ENCODE measurements at regions not wholly inside any gene's neighbourhood (a gene's known extent, or its start where the extent isn't known, plus 50 kb on each side); places are given as distances from the start of the nearest gene placed in this dataset.
"Not testable (repeated sequence)": the region's sequence is repeated elsewhere in the genome, so short reads cannot be mapped to it uniquely, and the experiment has no call there.

DNA sequence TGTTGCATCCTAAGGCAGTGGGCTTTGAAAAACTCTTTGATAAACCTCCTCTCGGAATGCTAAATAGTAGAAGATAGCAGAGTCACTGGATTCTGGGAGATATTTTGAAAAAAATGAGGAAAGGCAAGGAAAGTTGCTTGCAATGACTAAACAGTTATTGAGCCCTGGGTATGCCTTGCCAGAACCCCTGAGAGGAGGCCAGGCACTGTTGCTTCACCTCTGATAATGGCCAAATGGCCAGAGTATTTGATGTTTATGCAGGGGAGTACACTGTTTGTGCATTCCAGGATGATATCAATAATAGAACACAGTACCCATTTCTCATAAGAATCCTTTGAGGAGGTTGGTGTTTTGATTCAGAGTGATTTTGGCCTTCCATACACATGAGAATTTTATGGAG, 935.1 kb upstream of the WWC1 start:
- no peak for DNase-seq

DNA sequence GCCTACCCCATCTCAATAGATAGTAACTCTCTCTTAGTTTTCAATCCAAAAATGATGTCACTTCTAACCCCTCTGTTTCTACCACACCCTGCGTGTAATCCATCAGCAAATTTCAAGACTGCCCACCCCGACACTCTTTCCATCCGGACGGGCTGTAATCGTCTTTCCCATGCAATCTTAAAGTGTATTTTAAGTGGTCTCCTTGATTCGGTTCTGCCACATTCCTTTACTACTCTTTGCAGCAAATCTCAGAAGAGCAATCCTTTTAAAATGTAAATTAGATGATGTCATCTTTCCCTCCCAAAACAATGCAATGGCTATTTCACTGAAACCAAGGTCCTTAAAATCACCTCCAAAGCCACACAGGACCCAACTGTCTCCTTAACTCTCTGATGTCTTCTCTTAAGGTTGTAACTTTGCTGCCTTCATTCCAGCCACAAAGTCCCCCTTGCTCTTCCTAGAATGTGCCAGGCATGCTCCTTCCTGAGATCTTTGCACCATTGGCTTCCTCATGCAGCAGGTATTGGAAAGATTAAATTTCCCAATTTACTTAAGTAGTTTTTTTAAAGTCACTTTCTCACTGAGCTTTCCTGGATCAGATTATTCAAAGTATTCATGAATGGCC, 932.5 kb upstream of the WWC1 start:
- peak; percentile 68 for DNase-seq

DNA sequence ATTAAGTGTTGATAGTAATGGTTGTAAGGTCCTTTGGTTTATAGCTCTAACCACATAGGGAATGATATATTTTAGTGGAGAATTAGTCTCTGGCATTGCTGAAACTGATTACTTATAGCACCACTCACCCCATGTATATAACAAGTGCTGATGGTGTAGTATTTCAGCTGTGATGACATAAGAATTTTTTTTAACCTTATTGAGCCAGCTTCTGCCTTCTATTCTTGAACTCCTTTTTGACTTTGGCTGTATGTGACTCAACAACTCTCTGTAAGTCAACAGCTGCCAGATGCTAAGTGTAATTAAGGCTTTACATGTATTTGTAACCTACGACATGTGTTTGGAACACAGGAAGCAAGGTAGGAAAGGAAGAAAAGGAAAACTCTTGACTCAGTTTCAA, 929.6 kb upstream of the WWC1 start:
- DNase-seq, result no peak

DNA sequence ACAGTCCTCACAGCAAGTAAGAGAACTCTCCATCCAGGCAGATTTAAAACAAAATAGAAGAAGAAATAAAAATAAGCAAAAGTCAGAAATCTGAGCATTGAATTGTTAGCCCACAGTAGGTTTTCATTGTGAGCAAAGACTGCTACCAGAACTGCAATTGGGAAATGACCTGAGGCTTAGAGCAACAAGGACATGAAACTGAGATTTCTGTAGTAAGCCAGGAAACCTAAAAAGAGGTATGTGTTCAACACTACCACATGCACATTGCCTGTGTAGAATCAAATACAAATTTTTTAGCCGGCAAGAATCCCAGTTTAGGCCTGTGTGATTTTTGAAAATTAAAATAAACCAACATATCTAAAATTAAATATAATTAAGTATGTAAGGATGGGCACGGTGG, 928.4 kb upstream of the WWC1 start:
- DNase-seq, result no peak

DNA sequence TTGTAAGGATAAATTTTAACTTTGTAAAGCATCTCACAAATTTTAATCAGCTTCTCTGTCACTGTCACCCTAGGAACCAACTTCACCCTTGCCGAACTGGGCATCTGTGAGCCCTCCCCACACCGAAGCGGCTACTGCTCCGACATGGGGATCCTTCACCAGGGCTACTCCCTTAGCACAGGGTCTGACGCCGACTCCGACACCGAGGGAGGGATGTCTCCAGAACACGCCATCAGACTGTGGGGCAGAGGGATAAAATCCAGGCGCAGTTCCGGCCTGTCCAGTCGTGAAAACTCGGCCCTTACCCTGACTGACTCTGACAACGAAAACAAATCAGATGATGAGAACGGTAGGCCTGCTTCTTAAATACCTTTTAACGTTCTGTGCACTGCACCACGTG, 916.3 kb upstream of the WWC1 start:
- DNase-seq, result no peak

DNA sequence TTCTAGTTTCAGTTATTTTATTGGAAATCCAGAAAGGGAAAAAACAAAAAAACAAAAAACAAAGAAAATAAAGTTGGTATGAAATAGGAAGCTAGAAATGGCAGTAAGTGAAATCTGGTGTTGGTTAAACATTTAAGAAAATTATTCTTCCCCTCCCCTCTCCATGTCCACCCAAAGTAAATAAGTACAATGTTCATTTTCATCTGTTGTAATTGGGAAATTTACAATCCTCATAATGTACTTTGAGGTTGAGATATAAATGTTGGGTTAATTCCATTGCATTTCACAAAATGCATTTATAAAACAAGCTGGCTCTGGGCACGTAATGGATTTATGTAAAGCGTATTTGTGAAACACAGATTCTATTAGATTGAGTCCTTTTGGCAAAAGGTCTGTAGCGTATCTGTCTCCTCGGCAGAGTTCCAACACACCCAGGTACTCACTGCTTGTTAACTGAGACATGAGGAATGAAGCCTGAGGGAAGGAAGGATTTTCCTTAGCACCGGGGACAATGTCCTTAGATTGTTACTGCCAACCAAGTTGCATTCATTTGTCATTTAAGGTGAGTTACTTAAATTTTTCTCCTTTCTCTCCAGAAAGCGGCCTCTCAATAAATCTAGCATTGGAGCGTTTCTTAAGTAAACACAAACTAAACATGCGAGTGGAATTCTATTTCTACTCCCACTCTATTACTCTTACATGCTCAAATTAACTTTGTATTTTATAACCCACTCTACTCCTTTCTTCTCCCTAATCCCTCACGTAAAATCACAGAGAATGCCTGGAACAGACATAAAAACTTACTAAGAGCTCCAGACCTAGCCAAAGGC, 912.3 kb upstream of the WWC1 start:
- DNase-seq, result peak; percentile 69

DNA sequence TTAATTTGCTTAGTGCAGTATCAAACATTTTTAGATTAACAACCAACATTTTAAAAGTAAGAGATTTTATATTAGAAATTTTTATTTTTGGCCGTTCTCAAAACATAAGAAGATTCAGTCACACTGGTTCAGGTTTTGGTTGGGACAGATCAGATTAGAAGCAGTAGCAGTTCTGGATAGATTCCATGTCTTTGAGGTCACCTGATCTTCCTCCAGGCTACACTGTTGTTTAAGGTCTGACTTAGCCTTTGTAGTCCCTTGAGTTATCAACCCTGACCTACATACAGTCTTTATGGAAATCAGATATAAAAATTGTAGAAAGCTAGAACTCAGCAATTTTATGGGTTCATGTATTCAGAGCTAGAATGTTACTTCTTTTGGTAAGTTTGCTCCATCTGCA, 910.0 kb upstream of the WWC1 start:
- DNase-seq, result no peak

DNA sequence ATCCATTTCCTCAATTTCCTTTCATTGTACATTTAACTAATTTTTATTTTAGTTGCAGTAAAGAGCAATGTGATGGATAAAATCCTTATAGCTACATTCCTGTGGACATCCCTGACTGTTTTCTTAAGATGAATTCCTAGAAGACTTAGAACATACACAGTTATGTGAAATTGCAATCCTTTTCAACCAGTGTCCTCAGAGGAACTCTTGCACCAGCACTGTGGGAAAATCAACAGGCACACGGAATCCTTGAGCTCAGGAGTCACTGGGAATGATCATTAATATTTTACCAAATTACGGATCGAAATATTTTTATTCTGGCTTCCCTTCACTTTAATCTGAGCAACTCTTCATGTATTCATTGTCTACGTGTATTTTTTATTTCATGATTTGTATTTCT, 901.9 kb upstream of the WWC1 start:
- no peak for DNase-seq

DNA sequence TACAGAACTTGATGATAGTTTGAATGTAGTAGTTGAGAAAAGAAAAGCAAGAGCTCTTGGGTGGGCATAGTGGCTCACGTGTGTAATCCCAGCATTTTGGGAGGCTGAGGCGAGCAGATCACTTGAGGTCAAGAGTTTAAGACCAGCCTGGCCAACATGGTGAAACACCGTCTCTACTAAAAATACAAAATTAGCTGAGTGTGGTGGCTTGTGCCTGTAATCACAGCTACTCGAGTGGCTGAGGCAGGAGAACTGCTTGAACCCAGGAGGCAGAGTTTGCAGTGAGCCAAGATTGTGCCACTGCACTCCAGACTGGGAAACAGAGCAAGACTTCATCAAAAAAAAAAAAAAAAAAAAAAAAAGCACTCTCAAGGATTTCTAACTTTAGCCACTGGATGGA, 900.2 kb upstream of the WWC1 start:
- DNase-seq, result not testable (repeated sequence)

DNA sequence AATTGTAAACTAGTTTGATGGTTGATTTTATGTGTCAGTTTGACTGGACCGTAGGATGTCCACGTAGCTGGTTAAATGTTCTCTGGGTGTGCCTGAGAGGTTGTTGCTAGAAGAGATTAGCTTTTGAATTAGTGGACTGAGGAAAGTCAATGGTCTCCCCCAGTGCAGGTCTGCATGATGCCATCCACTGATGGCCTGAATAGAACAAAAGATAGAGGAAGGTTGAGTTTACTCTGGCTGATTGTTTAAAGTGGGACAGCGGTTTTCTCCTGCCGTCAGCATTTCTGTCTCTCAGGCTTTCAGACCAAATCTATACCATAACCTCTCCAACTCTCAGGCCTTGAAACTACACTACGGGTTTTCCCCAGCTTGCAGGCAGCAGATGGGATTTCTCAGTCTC, 899.2 kb upstream of the WWC1 start:
- no peak for DNase-seq

DNA sequence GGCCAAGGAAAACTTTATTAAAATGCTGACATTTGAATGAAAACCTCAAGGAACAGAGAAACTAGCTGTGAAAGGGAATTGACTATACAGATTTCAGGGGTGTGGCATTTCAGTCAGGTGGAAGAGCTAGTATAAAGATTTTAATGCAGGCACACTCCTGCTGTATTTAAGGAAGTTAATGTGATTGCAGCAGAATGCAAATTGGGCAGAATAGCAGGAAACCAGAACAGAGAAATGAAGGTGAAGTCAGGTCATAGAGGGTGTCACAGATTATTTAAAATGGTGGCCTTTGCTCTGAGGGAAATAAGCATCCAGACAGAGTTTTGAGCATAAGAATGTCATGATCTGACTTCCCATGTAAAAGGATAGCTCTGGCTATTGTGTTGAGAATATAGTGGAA, 898.1 kb upstream of the WWC1 start:
- DNase-seq, result no peak

DNA sequence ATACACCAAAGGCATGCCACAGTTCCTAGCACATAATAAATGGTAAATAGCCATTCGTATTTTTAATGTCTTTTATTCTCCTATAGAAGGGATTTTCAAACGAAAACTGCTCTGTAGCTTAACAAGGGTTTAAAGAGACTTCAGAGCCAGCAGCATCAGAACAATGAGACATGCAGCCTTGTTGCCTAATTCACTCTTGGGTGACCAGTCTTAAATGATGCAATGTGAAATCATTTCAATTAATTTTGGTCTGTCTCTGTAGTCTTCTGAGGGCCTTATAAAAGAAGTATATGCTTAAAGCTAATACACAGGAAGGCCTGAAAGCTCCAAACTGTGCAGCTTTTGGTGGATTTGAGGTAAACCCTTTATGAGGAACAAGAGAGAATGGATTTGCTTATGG, 888.8 kb upstream of the WWC1 start:
- no peak for DNase-seq

DNA sequence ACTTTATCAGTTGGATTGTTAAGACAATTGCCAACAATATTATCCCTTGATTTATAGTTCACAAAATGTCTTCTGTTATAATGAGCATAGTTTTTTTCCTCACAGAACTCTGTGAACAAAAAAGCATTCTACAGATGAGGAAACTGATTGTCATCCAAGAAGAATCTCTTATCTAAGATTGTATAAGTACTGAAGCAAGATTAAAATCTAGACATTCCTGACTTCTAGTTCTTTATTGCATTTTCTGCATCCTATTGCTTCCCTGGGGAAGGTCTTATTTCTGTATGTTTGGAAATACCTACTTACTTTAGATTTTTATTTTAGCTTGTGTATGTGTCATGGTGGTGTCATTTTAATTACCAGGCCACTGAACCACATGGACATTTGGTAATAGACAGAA, 884.9 kb upstream of the WWC1 start:
- no peak for DNase-seq

DNA sequence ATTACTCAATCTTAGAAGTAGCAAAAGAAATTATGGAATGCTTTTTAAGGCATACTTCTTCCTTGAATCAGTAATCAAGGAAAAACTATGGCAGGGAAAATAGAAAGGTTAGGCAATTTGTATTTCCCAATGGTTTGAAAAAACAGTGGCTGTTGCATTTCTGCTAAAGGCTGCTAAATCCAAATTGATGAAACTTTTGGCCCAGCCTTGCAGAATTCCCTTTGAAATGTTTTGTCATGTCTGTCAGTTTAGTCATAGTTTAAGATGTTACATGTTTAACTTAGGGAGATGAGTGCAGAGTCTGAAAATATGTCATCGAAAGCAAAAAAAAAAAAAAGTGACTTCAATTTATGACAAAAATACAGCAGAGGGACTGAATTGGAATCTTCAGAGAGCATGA, 878.9 kb upstream of the WWC1 start:
- no peak for DNase-seq

DNA sequence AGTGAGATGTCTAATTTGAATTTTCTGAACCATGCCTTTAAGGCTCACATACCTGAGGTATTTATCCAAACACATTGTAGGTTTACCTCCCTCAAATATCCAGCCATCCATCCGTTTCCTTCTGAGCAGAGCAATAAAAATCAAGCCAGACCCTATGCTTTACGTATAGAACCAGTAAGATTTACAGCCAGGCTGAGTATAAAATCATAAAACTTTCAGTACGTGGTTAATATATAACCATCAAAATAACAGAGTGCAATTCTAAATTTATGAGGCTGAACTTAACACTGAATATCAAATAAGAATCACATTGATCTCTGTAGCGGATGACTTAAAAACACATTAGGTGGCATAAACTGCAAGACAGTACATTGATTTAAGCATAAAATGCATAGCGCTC, 877.9 kb upstream of the WWC1 start:
- no peak for DNase-seq

DNA sequence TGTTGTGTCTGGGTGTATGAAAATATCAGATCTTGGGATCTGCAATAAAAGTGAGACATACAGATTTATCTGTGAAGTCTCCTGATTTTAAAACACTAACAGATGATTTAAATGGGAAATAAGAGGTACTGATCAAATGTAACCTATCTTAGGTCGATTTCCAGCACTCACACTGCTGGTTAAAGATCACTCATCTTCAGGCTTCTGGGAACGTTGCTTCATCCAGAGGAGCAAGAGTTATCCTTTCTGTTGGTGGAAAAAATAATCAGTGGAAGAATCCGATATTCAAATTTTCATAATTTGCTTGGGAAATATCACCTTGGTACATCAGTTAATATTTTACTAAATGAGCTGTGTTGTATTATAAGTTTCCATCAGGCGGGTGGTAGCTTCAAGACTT, 876.8 kb upstream of the WWC1 start:
- no peak for DNase-seq

DNA sequence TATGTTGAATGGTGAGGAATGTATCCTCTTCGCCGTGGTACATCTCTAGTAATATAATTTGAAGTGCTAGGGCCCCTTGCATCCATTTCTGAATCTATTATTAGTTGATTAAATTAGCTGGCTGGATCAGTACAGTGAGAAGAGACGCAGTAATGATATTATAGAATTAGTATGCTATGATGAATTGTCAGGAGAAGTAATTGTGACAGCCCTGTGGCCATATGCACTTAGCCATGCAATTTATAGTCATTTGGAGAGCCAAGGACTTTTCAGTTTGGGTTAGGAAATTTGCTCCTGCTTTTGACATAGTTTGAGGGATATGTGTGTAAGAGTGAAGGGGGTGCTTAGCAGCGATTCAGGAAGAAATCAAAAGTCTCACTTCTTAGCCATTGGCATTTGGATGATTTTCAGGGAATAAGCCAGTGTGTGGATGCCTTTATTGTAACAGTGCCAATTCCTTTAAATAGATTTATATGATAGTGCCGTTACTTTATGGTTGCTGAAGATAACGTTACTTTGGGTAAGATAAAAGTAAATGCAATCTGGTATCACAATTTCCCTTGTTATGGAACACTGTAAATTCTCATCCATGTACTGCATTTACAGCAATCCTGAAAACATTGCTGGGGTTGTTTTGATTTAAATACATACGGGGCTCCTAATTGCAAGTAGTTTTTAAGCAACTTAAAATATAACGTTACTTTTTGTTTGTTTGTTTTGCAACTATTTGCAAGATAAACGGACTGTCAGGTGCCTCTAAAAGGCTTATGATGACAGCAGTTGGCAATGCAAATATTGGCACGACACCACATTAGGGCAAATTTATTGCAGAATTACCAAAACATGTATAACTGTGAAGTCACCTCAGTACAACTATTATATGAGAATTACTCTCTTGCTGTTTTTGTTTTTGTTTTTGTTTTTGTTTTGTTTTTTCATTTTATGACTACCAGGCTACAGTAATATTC, 875.4 kb upstream of the WWC1 start:
- no peak for DNase-seq

DNA sequence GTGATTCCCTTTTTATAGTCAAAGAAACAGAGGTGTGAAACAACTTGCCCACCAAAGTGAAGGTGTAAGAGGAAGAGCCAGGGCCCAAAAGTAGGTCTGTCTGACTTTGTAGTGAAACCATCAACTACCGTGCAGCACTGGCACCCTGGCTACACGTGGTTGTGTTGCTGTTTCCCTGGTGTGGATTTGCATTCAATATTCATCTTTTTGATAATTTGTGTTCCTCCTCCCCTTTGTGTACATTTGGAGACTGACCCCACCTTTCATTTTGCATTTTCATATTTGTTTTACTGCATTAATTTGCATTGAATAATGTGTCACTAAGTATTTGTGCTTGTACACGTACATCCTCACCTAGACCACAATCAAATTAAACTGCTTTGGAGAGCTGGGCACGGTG, 873.8 kb upstream of the WWC1 start:
- DNase-seq, result no peak

DNA sequence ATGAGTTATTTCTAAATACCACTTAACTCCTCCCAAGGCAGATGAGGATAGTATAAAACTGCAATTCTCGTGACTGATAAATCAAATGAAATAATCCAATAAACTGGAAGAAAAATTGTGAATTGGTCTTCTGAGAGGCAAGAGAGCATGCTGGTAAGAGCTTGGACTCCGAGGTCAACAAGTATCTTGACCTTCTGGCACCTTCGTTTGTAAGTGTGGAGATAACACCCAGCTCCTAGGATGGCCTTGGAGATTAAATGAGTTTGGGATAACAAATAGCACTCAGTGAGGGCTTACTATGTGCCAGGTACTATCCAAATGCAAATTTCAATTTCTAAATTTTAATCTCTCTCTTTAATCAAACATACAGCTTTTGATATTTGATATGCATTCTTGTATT, 866.3 kb upstream of the WWC1 start:
- DNase-seq, result no peak

DNA sequence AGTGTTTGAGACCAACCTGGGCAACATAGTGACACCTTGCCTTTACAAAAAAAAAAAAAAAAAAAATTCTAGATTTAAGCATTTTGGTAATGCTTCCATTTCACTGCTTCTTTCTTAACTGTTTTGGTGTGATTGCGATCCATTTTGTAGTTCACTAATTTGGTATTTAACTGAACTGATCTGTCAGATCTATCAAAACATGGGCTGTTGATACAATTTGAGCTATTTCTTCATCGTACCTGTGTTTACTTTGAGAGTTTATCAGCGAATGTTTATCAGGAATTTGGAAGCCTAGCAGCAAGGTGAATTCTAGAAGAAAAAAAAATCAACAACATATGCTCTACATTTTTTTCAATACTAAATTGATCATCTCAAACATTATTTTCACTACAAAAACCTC, 864.9 kb upstream of the WWC1 start:
- DNase-seq, result no peak

DNA sequence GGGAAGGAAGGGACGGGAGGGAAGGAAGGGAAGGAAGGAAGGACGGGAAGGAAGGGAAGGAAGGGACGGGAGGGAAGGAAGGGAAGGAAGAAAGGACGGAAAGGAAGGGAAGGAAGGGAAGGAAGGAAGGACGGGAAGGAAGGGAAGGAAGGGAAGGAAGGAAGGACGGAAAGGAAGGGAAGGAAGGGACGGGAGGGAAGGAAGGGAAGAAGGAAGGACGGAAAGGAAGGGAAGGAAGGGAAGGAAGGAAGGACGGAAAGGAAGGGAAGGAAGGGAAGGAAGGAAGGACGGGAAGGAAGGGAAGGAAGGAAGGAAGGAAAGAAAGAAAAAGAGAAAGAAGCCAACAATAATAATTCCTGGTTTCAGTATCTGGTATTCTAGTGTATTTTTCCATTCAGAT, 863.8 kb upstream of the WWC1 start:
- not testable (repeated sequence) for DNase-seq

DNA sequence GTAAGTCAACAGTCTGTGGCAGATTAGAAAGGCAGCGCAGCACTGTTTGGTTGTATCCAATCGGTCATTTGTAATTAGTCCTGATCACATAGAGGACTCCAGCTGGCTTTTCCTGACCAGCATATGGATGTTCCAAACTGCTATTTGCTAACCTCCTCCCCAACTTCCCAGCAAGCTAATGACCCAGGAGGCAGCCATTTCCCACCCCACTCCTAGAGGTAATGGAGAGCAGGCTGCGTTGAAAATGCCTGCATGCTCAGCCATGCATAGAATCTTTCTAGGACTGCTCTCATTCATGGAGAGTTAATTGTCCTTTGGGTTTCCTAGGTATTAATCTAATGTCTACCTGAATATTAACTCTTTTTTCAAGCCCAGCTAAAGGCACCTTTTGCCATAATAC, 850.6 kb upstream of the WWC1 start:
- no peak for DNase-seq

DNA sequence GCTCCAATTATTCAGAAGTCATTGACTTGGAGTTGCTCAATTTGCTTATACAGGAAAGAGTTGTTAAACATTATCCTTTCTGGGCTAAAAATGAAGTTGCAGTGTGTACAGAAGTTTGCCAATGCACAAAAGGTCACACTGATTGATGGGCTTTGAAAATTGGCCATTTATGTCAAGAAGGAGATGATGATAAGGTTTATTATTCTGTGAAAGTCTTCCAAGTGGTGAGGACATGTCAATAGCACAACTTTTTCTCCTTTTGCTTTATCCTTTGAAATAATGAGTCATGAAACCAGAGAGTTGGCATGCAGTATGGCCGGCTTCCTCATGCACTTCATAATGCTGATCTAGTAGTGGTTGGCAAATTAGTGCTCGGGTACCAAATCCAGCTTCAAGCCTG, 848.5 kb upstream of the WWC1 start:
- DNase-seq, result no peak

All from islet precursor cell (in vitro differentiated cells).